G401 (cell line): ENCODE measurements at regions not wholly inside any gene's neighbourhood (a gene's known extent, or its start where the extent isn't known, plus 50 kb on each side); places are given as distances from the start of the nearest gene placed in this dataset.

Experiments used
- DNase-seq: peaks from one replicate; pipeline ENCODE4 v3.0.0-alpha.2; 2015; ENCODE audit warnings: low spot score
- in situ Hi-C: cut with HindIII; loops from 2 replicates; pipeline ENCODE4 v1.10.0; 2016; ENCODE audit warnings: low sequenced_read_pairs, mixed read lengths

DNA sequence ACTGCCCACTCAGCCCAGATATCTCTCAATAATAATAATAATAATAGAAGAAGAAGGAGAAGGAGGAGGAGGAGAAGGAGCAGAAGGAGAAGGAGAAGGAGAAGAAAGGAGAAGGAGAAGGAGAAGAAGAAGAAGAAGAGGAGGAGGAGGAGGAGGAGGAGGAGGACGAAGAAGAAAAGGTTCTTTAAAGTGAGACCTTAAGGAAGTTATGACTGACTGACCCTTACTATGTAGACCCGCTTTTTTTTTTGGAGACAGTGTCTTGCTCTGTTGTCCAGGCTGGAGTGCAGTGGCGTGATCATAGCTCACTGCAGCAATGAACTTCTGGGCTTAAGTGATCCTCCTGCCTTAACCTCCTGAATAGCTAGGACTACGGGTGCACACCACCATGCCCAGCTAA is 88.9 kb upstream of the RFX8 start:
- in situ Hi-C loops: no loop called here
- no peak for DNase-seq

DNA sequence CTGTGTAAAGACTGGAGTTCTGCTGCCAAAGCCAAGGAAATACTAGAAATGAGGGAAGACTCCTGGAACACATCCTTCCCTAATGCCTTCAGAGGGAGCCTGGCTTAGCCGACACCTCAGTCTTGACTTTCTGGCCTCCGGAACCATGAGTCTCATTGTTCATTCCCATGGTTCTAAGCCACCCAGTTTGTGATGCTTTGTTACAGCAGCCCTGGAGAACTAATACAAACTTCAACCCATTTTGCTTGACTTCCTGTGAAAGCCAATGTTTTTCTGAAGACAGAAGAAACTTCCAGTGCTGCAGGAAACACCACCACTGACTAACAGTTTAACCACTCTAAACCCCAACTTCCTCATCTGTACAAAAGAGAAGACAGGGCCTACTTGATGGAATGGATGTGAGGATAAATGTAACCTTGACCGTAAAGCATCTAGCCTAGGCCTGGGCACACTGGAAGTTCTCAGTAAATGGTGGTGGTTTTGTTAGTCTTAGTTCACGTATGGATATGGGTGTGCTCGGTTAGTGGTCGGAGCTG is 85.9 kb upstream of the RFX8 start:
- DNase-seq: no peak
- in situ Hi-C loops: no loop called here

DNA sequence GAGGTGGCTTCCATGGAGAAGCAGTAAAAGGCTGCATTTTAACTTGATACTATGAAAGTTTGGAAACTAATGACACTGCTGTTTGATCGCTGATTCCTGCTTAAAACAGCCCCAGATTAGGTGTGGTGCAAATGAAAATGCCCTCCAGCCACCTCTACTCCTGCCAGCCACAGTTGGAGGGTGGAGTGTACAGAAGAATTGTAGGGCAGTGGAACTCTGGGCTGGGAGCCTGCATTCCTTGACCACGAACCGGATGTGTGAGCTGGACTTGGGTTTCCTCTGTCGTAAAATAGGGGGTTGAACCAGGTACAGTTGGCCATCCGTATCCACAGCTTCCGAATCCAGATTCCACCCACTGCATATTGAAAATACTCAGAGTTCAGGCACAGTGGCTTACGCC is 84.6 kb upstream of the RFX8 start:
- no peak for DNase-seq
- in situ Hi-C loops: no loop called here

DNA sequence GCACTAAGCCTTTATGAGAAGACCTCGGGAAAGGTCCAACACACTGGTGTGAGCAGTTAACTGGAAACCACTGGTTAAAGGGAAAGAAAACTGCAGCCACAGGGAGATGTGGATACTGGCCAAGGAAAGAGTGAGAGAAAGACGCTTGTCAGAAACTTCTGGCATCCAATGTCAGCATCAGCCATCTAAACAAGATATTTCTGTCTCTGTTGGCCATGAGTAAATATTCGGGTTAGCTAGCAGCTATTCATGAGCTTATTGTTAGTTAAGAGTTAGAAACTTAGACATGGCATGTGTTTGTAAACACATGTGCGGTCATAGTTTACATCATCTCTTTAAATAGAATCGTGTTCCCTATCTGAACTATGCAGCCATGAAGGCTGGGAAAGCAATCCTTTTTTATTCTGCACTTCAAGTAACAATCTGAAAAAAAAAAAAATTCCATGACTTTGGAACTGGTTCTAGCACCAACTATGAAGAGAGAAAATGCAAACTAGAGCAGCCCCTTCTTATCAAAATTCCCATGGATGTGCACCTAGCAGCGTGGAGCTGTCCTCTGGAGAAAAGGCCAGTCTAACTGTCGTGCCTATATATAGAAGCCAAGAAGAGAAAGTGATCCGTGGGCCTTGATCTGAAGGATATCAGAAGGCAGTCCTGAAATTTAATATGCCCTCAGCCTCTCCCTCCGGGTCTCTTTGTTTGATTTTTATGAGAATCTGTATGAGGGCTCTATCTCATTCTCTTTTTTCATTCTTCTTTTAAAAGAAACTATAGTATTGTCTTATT is 84.0 kb upstream of the RFX8 start:
- DNase-seq: no peak
- in situ Hi-C loops: no loop called here

DNA sequence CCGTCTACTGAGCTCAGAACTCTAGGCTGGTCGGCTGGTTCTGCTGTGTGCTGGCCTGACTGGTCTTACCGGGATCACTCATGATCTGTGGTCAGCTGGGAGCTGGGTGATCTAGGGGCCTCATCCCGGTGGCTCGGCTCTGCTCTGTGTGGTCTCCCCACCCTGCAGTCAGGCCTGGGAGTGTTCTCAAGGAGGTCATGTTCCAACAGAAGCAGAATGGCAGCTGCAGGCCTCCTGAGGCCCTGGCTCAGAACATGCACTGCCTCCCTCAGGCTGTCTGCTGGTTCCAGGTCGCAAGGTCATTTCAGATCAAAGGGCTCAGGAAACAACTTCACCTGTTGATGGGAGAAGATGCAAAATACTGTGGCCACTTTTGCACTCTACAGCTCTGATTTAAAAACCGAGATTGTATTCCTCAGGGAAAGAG is 81.1 kb upstream of the RFX8 start:
- DNase-seq: no peak
- in situ Hi-C loops: no loop called here

DNA sequence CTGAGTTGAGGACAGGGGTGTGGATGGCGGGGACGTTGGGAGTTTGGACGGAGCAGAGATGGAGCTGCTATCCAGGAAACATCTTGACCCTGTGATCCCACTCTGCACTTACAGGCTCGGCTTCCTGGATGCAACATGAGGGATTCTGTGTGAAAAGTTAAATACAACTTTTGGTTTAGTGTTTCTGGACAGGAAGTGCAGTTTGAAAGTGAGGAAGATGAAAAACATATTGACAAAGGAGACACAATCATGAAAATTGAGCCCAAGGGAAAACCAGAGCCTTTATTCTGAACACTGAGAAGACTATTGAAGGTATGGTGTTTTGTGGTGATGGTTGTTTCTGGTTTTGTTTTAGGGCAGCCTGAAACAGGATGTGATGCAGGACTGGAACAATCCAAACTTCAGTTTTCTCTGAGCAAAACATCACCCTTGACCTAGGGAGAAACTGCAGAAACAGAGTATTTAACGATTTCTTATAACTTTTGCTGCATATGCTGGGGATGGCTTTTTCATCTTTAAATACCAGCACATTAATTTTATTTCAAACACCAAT is 76.5 kb upstream of the RFX8 start:
- in situ Hi-C loops: no loop called here
- DNase-seq: no peak

DNA sequence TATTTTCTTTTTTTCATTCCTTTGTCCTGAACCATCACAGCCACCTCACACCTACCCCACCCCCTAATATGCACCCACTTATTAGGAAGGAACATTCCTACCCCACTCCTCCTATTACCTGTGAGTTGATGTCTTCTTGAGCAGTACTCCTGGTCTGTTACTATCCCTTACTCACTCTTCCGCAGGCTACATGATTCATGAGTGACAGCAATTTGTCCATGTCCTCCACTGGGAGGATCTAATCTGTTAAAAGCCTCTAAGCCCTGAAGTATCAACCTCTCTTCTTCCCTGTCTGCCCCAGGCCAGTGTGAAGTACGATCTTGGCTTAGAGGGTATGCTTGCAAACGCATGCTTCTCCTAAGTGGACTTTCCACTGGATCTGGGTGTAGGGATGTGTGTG is 75.6 kb upstream of the RFX8 start:
- in situ Hi-C loops: no loop called here
- no peak for DNase-seq

DNA sequence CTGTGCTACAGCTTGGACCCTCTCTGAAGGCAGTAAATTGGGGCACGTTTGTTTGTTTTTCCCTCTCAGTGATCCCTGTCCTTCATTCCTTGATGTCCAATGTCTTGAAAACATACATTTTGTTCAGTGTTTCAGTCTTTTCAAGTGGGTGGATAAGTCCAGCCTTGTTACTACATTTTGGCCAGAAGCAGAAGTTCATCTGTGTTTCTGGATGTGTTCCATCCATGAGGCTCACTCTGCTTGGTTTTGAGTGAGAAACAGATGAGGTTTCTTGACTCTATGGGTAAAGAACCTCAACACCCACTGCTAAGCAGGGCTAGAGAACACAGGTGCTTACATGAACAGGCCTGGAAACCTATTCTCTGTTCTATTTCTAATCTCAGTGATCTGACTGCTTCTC is 74.5 kb upstream of the RFX8 start:
- no peak for DNase-seq
- in situ Hi-C loops: no loop called here

DNA sequence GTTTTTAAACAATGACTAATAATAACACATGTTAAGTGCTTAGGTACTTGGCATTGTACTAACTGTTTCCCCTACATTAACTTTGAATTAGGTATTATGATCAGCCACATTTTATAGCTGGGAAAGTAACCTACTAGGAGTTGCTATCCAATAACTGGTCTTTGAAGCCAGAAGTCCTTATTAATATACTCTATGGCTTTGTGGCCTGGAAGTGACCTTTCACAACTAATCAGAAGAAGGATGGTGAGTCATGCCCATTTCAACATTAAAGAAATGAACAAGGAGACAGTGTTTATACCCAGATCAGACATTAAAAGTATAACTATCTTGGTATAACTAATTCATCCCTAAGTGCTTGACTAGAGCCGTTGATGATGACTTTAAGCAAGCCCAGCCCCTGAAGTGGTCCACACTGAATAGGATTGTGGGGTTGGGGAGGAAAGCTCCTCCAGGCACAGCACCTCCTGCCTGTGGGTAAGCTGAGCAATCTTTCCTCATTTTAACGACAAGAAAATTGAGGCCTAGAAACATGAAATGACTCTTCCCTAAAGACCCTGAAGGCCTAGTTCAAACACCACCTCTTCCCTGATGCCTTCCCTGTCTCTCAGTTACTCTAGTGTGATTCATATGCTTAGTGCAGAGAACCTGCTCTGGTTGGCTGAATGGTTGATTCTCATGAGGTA is 71.6 kb upstream of the RFX8 start:
- in situ Hi-C loops: no loop called here
- DNase-seq: no peak

DNA sequence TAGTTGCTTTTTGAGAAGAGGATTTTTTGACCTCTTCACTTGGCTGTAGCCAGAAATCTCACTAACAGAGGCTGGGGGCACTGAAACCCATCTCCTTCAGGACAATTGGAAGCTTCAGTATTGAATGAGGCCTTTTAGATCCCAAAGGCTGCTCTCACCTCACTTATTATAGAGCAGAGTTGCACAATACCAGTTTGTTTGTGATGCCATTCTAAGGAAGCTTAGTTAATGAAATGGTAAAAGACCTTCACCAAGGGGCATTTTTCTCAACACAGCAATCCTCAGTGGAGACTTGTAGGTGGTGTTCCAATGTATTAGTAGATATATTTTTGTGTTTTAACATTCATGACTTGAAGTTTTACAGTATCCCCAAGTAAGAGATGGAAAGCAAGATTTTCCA is 71.0 kb upstream of the RFX8 start:
- in situ Hi-C loops: no loop called here
- DNase-seq: no peak

DNA sequence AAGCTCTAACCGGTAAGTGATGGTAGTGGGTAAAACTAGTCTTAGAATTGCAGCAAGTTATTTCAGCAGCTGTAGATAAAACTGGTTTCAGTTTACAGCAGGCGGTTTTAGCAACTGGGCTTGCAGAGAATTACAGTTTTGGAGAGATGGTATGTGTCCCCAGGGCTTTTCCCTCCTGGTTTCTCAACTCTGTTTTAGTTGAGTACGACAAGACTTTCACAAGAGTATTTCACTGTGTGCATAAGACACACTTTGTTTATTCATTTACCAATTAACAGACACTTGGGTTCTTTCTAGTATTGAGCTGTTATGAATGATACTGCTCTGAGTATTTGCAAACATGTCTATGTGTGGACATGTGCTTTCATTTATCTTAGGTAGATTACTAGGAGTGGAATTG is 65.6 kb upstream of the RFX8 start:
- in situ Hi-C loops: no loop called here
- DNase-seq: no peak

DNA sequence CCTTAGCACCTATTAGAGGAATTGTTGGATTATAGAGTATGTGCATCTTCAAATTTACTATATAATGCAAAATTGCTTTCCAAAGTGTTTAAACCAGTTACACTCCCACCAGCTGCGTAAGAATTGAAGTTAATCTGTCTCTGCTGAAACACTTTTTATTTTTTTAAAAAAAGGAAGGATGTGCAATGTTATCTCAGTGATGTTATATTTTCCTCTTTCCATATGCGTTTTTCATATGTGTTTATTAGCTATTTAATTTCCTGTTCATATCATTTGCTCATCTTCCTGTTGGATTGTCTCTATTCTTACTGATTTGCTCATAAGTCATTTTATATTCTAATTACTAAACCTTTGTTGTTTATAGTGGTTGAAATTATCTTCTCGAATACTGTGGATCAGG is 63.2 kb upstream of the RFX8 start:
- in situ Hi-C loops: no loop called here
- no peak for DNase-seq

DNA sequence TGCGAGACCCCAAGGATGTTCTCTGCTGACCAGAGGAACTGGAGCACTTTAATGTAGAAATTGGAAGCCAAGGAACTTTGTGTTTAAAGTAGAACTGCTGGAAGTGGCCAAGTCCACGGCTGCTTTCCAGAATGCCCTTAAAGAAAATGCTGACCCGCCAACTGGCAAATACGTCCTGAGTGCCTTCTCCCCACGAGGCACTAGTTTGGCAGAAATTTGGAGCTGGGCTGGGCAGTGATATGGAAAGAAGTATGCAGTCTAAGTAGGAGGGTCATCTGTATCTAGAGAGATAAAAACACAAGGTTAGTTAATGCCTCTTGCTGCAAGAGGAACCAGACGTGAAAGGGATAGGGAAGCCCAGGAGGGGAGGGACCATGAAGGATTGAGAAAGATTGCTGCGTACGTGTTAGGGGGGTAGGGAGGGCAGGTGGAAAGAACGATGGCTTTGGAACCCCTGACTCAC is 59.3 kb upstream of the RFX8 start:
- peak; percentile 16 for DNase-seq

DNA sequence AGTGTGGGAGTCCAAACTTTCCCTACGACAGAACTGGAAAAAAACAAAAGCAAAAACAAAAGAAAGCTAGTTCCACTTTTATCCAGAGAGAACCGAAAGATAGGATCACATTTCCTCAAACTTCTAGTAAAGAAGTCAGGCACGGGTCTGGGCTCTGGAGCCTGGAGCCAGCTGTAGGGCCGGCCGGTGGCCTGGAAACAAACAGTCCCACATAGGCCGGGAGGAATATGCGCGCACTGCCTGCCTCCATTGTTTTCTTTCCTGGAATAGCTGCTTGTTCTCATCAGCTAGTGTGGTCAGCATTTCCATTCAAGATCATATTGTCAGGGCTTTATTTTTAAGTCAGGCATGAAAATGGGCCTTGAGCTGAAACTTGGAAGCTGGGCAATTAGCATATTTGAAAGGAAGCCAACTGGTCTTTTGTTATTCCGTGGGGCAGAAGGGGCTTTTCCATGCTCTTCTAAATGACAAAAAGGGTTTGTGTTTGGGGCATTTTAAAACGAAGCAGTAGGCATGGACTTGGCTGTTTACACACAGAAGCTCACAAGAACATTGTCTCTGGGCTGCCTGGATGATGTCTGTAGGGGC is 58.7 kb upstream of the RFX8 start:
- in situ Hi-C loops: no loop called here
- peak; percentile 38 for DNase-seq

More for the DNA sequence above, 59.3 kb upstream of the RFX8 start:
- in situ Hi-C loops: no loop called here

DNA sequence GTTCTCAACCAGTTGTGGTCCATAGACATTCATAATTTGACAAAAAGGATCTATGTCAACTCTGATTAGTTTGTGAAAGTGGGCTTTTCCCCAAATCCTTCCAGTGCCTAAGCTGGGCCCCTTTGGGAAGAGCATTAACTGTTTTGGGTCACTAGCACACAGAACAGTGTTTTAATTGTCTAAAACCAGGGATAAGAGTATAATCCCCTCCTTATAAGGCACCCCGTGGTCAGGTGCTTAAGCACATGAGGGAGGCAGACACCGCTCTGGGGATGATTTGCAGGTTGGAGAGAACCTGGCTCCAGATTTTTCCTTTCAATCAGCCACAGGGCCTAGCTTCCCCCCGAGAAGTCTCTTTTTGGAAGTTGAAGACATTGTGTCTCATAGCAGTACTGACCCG is 53.6 kb upstream of the RFX8 start:
- DNase-seq: no peak
- in situ Hi-C loops: no loop called here

DNA sequence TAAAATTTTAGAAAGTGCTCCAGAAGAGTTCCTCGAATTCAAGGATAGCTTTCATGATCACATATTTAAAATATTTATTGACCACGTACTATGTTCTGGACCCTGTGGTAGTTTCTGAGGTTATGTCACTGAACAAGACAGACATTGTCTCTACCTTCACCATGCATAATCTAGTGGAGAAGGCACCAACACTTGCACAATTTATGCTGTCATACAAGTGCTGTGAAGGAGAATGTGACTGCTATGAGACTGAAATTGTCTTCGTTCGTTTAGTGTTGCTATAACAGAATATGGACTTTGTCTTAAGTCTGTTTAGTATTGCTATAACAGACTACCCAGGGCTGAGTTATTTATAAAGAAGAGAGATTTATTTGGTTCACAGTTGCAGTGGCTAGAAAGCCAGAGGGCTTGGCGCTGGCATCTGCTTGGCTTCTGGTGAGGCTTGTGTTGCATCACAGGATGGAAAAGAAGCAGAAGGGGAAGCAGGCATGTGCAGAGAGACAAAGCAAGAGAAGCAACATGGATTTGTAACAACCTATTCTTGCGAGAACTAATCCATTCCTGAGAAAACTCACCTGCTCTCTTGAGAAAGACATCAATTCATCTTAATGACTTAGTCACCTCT is 50.0 kb upstream of the RFX8 start:
- in situ Hi-C loops: no loop called here
- DNase-seq: no peak
